Liver (tissue), 7 donors: ENCODE measurements at regions not wholly inside any gene's neighbourhood (a gene's known extent, or its start where the extent isn't known, plus 50 kb on each side); places are given as distances from the start of the nearest gene placed in this dataset.

Experiments used
- DNase-seq: peaks from one replicate; pipeline ENCODE4 v3.0.0-alpha.2; 2017; ENCODE audit warnings: low spot score
- H3K27ac ChIP-seq, 2 donors: one replicate each; pipeline ENCODE4 v1.7.0; 2013; ENCODE audit warnings: inconsistent platforms in 2 of 2, low read length in 2 of 2, control low read depth in 1 of 2, low read depth in 1 of 2, mild to moderate bottlenecking in 1 of 2
- H3K27me3 ChIP-seq, 4 donors: one replicate each; pipeline versions ENCODE4 v1.6.1 to v1.7.0; 2013; ENCODE audit warnings: low read length in 3 of 4, inconsistent platforms in 1 of 4, mild to moderate bottlenecking in 1 of 4, moderate library complexity in 1 of 4; ENCODE audit not compliant: control insufficient read depth in 4 of 4, insufficient read depth in 4 of 4
- H3K36me3 ChIP-seq, 4 donors: one replicate each; pipeline versions ENCODE4 v1.6.1 to v1.7.0; 2013; ENCODE audit warnings: low read length in 3 of 4, mild to moderate bottlenecking in 3 of 4, low read depth in 1 of 4, moderate library complexity in 1 of 4; ENCODE audit not compliant: control insufficient read depth in 4 of 4, insufficient read depth in 3 of 4
- H3K4me1 ChIP-seq, 4 donors: one replicate each; pipeline versions ENCODE4 v1.6.1 to v1.7.0; 2013; ENCODE audit warnings: low read length in 3 of 4, mild to moderate bottlenecking in 3 of 4, moderate library complexity in 1 of 4; ENCODE audit not compliant: control insufficient read depth in 4 of 4, insufficient read depth in 4 of 4
- H3K4me3 ChIP-seq, 3 donors: one replicate each; pipeline versions ENCODE4 v1.6.1 to v1.7.0; 2013; ENCODE audit warnings: low read length in 3 of 3, control low read depth in 1 of 3, low read depth in 1 of 3, mild to moderate bottlenecking in 1 of 3
- H3K9ac ChIP-seq, 2 donors: one replicate each; pipeline ENCODE4 v1.7.0; 2013; ENCODE audit warnings: low read length in 2 of 2, mild to moderate bottlenecking in 2 of 2, moderate library complexity in 2 of 2, control low read depth in 1 of 2, low read depth in 1 of 2
- H3K9me3 ChIP-seq, 4 donors: one replicate each; pipeline versions ENCODE4 v1.6.1 to v1.7.0; 2013; ENCODE audit warnings: low read length in 3 of 4; ENCODE audit not compliant: control insufficient read depth in 4 of 4
- EGR1 ChIP-seq, 2 donors: IDR thresholded peaks; 2 replicates each; pipeline ENCODE4 v1.6.1; 2016 to 2018; ENCODE audit warnings: antibody characterized with exemption in 2 of 2, low read depth in 2 of 2
- FOXA1 ChIP-seq: IDR thresholded peaks from 2 replicates; pipeline ENCODE4 v1.6.1; 2016; ENCODE audit warnings: antibody characterized with exemption
- FOXA2 ChIP-seq: IDR thresholded peaks from 2 replicates; pipeline ENCODE4 v1.6.1; 2016; ENCODE audit warnings: antibody characterized with exemption
- GABPA ChIP-seq, 2 donors: IDR thresholded peaks in 1 of 2; conservative IDR thresholded peaks in 1 of 2; 2 replicates each; pipeline ENCODE4 v1.6.1; 2016; ENCODE audit warnings: antibody characterized with exemption in 2 of 2, mild to moderate bottlenecking in 1 of 2, moderate library complexity in 1 of 2
- HNF4A ChIP-seq, 2 donors: conservative IDR thresholded peaks; 2 replicates each; pipeline ENCODE4 v1.6.1; 2016; ENCODE audit warnings: antibody characterized with exemption in 2 of 2, mild to moderate bottlenecking in 2 of 2
- HNF4G ChIP-seq: IDR thresholded peaks from 2 replicates; pipeline ENCODE4 v1.6.1; 2016; ENCODE audit warnings: antibody characterized with exemption
- JUND ChIP-seq, 2 donors: IDR thresholded peaks; 2 replicates each; pipeline ENCODE4 v1.6.1; 2016; ENCODE audit warnings: antibody characterized with exemption in 2 of 2
- NR2F2 ChIP-seq: IDR thresholded peaks from 2 replicates; pipeline ENCODE4 v1.6.1; 2016; ENCODE audit warnings: antibody characterized with exemption
- RAD21 ChIP-seq, 2 donors: IDR thresholded peaks; 2 replicates each; pipeline ENCODE4 v1.6.1; 2016; ENCODE audit warnings: antibody characterized with exemption in 2 of 2, mild to moderate bottlenecking in 2 of 2
- RXRA ChIP-seq, 2 donors: IDR thresholded peaks; 2 replicates each; pipeline ENCODE4 v1.6.1; 2017 to 2018; ENCODE audit warnings: antibody characterized with exemption in 2 of 2, mild to moderate bottlenecking in 1 of 2
- SP1 ChIP-seq: IDR thresholded peaks from 2 replicates; pipeline ENCODE4 v1.6.1; 2018; ENCODE audit warnings: antibody characterized with exemption, mild to moderate bottlenecking
- TAF1 ChIP-seq: conservative IDR thresholded peaks from 2 replicates; pipeline ENCODE4 v1.6.1; 2016; ENCODE audit warnings: antibody characterized with exemption, mild to moderate bottlenecking
- YY1 ChIP-seq: IDR thresholded peaks from 2 replicates; pipeline ENCODE4 v1.6.1; 2016; ENCODE audit warnings: antibody characterized with exemption, mild to moderate bottlenecking
- TF ChIP-seq, protein P1 (sequence below): IDR thresholded peaks from 2 replicates; pipeline ENCODE4 v1.6.1; 2016; ENCODE audit warnings: antibody characterized with exemption
- TF ChIP-seq, protein P2 (sequence below): fragments of 150-350 bp; IDR thresholded peaks from 2 replicates; pipeline ENCODE4 v1.5.1; 2017; ENCODE audit warnings: improper control_type of control experiment, low read depth, low read length; ENCODE audit not compliant: missing input control
- TF ChIP-seq, protein P3 (sequence below): IDR thresholded peaks from 2 replicates; pipeline ENCODE4 v1.6.1; 2016; ENCODE audit warnings: antibody characterized with exemption, mild to moderate bottlenecking
- TF ChIP-seq, protein P4 (sequence below): IDR thresholded peaks from 2 replicates; pipeline ENCODE4 v1.6.1; 2016; ENCODE audit warnings: antibody characterized with exemption
- TF ChIP-seq, protein P5 (sequence below): IDR thresholded peaks from 2 replicates; pipeline ENCODE4 v1.6.1; 2016; ENCODE audit warnings: antibody characterized with exemption
- donor health status: healthy.
- donor health status: healthy.
- donor health status: healthy.
- donor health status: healthy.

DNA sequence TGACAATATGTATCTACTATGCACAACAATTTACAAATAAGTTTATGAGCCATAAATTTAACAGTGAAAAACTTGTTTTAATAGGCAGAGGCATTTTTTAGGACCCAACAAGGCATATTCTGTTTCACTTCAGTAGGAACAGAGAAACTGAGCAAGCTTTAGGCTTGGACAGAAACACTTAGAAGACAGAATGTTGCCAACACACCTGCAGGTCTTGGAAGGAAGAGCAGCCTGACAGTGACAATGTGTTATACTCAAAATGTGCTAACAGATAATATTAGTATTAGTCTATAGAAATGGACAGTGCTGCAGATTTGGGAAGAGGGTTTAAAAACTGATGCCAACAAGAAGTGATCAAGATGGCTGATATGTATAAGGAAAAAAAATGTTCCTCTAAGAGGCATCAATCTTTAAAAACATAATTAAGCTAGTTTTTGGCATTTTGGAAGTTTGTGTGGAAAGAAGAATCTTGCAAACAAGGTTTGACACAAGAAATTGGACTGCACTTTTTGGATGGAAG, 297.1 kb upstream of the FSIP2 start:
- Histone ChIP-seq H3K9ac (no peak overlapping the region), H3K9me3 (no peaks in the 10 kb centered on the region), H3K4me3 (no peak overlapping the region), H3K4me1 (no peaks in the 10 kb centered on the region), H3K27ac (no peak overlapping the region), H3K36me3 (no peaks in the 10 kb centered on the region), H3K27me3 (no peaks in the 10 kb centered on the region)
- TF ChIP-seq, protein P1, sequence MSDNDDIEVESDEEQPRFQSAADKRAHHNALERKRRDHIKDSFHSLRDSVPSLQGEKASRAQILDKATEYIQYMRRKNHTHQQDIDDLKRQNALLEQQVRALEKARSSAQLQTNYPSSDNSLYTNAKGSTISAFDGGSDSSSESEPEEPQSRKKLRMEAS: no peak
- no peak for TF ChIP-seq RAD21 (IDR thresholded peaks at IDR 0.05)
- no peak for TF ChIP-seq YY1
- TF ChIP-seq, protein P2, sequence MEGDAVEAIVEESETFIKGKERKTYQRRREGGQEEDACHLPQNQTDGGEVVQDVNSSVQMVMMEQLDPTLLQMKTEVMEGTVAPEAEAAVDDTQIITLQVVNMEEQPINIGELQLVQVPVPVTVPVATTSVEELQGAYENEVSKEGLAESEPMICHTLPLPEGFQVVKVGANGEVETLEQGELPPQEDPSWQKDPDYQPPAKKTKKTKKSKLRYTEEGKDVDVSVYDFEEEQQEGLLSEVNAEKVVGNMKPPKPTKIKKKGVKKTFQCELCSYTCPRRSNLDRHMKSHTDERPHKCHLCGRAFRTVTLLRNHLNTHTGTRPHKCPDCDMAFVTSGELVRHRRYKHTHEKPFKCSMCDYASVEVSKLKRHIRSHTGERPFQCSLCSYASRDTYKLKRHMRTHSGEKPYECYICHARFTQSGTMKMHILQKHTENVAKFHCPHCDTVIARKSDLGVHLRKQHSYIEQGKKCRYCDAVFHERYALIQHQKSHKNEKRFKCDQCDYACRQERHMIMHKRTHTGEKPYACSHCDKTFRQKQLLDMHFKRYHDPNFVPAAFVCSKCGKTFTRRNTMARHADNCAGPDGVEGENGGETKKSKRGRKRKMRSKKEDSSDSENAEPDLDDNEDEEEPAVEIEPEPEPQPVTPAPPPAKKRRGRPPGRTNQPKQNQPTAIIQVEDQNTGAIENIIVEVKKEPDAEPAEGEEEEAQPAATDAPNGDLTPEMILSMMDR: no peak
- TF ChIP-seq FOXA1: no peak
- no peak for TF ChIP-seq FOXA2
- no peak for TF ChIP-seq HNF4A (conservative IDR thresholded peaks at IDR 0.05)
- TF ChIP-seq GABPA (IDR thresholded peaks at IDR 0.05 in 1 of 2, conservative IDR thresholded peaks at IDR 0.05 in 1 of 2): no peak
- TF ChIP-seq, protein P3, sequence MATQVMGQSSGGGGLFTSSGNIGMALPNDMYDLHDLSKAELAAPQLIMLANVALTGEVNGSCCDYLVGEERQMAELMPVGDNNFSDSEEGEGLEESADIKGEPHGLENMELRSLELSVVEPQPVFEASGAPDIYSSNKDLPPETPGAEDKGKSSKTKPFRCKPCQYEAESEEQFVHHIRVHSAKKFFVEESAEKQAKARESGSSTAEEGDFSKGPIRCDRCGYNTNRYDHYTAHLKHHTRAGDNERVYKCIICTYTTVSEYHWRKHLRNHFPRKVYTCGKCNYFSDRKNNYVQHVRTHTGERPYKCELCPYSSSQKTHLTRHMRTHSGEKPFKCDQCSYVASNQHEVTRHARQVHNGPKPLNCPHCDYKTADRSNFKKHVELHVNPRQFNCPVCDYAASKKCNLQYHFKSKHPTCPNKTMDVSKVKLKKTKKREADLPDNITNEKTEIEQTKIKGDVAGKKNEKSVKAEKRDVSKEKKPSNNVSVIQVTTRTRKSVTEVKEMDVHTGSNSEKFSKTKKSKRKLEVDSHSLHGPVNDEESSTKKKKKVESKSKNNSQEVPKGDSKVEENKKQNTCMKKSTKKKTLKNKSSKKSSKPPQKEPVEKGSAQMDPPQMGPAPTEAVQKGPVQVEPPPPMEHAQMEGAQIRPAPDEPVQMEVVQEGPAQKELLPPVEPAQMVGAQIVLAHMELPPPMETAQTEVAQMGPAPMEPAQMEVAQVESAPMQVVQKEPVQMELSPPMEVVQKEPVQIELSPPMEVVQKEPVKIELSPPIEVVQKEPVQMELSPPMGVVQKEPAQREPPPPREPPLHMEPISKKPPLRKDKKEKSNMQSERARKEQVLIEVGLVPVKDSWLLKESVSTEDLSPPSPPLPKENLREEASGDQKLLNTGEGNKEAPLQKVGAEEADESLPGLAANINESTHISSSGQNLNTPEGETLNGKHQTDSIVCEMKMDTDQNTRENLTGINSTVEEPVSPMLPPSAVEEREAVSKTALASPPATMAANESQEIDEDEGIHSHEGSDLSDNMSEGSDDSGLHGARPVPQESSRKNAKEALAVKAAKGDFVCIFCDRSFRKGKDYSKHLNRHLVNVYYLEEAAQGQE: no peak
- TF ChIP-seq SP1: no peak
- no peak for TF ChIP-seq NR2F2
- no peak for TF ChIP-seq HNF4G
- TF ChIP-seq RXRA (IDR thresholded peaks at IDR 0.05): no peak
- no peak for TF ChIP-seq JUND (IDR thresholded peaks at IDR 0.05)
- TF ChIP-seq, protein P4, sequence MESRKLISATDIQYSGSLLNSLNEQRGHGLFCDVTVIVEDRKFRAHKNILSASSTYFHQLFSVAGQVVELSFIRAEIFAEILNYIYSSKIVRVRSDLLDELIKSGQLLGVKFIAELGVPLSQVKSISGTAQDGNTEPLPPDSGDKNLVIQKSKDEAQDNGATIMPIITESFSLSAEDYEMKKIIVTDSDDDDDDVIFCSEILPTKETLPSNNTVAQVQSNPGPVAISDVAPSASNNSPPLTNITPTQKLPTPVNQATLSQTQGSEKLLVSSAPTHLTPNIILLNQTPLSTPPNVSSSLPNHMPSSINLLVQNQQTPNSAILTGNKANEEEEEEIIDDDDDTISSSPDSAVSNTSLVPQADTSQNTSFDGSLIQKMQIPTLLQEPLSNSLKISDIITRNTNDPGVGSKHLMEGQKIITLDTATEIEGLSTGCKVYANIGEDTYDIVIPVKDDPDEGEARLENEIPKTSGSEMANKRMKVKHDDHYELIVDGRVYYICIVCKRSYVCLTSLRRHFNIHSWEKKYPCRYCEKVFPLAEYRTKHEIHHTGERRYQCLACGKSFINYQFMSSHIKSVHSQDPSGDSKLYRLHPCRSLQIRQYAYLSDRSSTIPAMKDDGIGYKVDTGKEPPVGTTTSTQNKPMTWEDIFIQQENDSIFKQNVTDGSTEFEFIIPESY: no peak
- TF ChIP-seq, protein P5, sequence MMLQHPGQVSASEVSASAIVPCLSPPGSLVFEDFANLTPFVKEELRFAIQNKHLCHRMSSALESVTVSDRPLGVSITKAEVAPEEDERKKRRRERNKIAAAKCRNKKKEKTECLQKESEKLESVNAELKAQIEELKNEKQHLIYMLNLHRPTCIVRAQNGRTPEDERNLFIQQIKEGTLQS: no peak
- TF ChIP-seq TAF1: no peak
- TF ChIP-seq EGR1 (IDR thresholded peaks at IDR 0.05; ENCODE audit: low read depth in 2 of 2): no peak
- DNase-seq: no peak
